Trophoblast cell (in vitro differentiated cells and primary cell): ENCODE measurements at regions not wholly inside any gene's neighbourhood (a gene's known extent, or its start where the extent isn't known, plus 50 kb on each side); places are given as distances from the start of the nearest gene placed in this dataset.
"Not testable (repeated sequence)": the region's sequence is repeated elsewhere in the genome, so short reads cannot be mapped to it uniquely, and the experiment has no call there.

Experiments used
- DNase-seq, 2 donors: peaks; one replicate each; pipeline ENCODE4 v3.0.0-alpha.2; 2016
- H2AFZ ChIP-seq: 2 replicates; pipeline ENCODE4 v1.6.1; 2013; ENCODE audit warnings: low read length, moderate library complexity, mild to moderate bottlenecking; ENCODE audit not compliant: insufficient read depth, poor library complexity
- H2AK5ac ChIP-seq: 2 replicates; pipeline ENCODE4 v1.6.1; 2013; ENCODE audit warnings: mild to moderate bottlenecking, low read length
- H2BK120ac ChIP-seq: 2 replicates; pipeline ENCODE4 v1.6.1; 2013; ENCODE audit warnings: low read length, mild to moderate bottlenecking, moderate library complexity; ENCODE audit not compliant: insufficient read depth, poor library complexity
- H2BK12ac ChIP-seq: 2 replicates; pipeline ENCODE4 v1.6.1; 2013; ENCODE audit warnings: mild to moderate bottlenecking, low read length, moderate library complexity
- H2BK5ac ChIP-seq: 2 replicates; pipeline ENCODE4 v1.6.1; 2013; ENCODE audit warnings: low read length, low read depth, moderate library complexity, mild to moderate bottlenecking; ENCODE audit not compliant: poor library complexity
- H3K14ac ChIP-seq: 2 replicates; pipeline ENCODE4 v1.6.1; 2013; ENCODE audit warnings: mild to moderate bottlenecking, low read length
- H3K18ac ChIP-seq: 2 replicates; pipeline ENCODE4 v1.6.1; 2013; ENCODE audit warnings: mild to moderate bottlenecking, low read length
- H3K23ac ChIP-seq: 2 replicates; pipeline ENCODE4 v1.6.1; 2013; ENCODE audit warnings: low read length
- H3K27ac ChIP-seq: 2 replicates; pipeline ENCODE4 v1.5.1; 2013; ENCODE audit warnings: low read depth, mild to moderate bottlenecking, inconsistent platforms, low read length, moderate library complexity
- H3K27me3 ChIP-seq: 2 replicates; pipeline ENCODE4 v1.6.1; 2013; ENCODE audit warnings: inconsistent platforms, mild to moderate bottlenecking, low read length, moderate library complexity; ENCODE audit not compliant: insufficient read depth
- H3K36me3 ChIP-seq, 2 experiments: 1 replicate in 1 of 2; 2 replicates in 1 of 2; pipeline ENCODE4 v1.6.1; 2013; ENCODE audit warnings: low read length in 2 of 2, mild to moderate bottlenecking in 2 of 2, moderate library complexity in 1 of 2; ENCODE audit not compliant: insufficient read depth in 2 of 2, control insufficient read depth in 1 of 2
- H3K4ac ChIP-seq: 2 replicates; pipeline ENCODE4 v1.6.1; 2013; ENCODE audit warnings: low read depth, mild to moderate bottlenecking, low read length, moderate library complexity
- H3K4me1 ChIP-seq, 2 experiments: 1 replicate in 1 of 2; 2 replicates in 1 of 2; pipeline ENCODE4 v1.6.1; 2013; ENCODE audit warnings: low read length in 2 of 2, mild to moderate bottlenecking in 2 of 2, moderate library complexity in 1 of 2; ENCODE audit not compliant: insufficient read depth in 2 of 2, control insufficient read depth in 1 of 2
- H3K4me2 ChIP-seq: 2 replicates; pipeline ENCODE4 v1.6.1; 2013; ENCODE audit warnings: inconsistent platforms, mild to moderate bottlenecking, low read length, moderate library complexity
- H3K4me3 ChIP-seq: 2 replicates; pipeline ENCODE4 v1.5.1; 2013; ENCODE audit warnings: mild to moderate bottlenecking, low read depth, low read length, inconsistent platforms
- H3K79me1 ChIP-seq: one replicate; pipeline ENCODE4 v1.6.1; 2013; ENCODE audit warnings: low read length
- H3K79me2 ChIP-seq: 2 replicates; pipeline ENCODE4 v1.6.1; 2013; ENCODE audit warnings: low read length, mild to moderate bottlenecking; ENCODE audit not compliant: control insufficient read depth, insufficient read depth, poor library complexity
- H3K9ac ChIP-seq: 2 replicates; pipeline ENCODE4 v1.6.1; 2013; ENCODE audit warnings: mild to moderate bottlenecking, low read length
- H3K9me3 ChIP-seq: 2 replicates; pipeline ENCODE4 v1.6.1; 2013; ENCODE audit warnings: low read depth, mild to moderate bottlenecking, control low read depth, inconsistent platforms, low read length; ENCODE audit not compliant: insufficient read depth
- H4K12ac ChIP-seq: 2 replicates; pipeline ENCODE4 v1.6.1; 2013; ENCODE audit warnings: low read depth, mild to moderate bottlenecking, low read length, moderate library complexity
- H4K8ac ChIP-seq: 2 replicates; pipeline ENCODE4 v1.6.1; 2013; ENCODE audit warnings: low read depth, mild to moderate bottlenecking, low read length, moderate library complexity
- H4K91ac ChIP-seq: one replicate; pipeline ENCODE4 v1.6.1; 2013; ENCODE audit warnings: low read depth, mild to moderate bottlenecking, low read length, moderate library complexity
- WGBS: extraction: QIAGEN DNeasy Blood & Tissue Kit; methylation state at CpG from one replicate; pipeline ENCODE4 v1.1.7; 2013; ENCODE audit warnings: missing lambda C conversion rate; ENCODE audit not compliant: insufficient read length, insufficient coverage; ENCODE audit errors: extremely low coverage; 5-methylcytosine and 5-hydroxymethylcytosine counted together

DNA sequence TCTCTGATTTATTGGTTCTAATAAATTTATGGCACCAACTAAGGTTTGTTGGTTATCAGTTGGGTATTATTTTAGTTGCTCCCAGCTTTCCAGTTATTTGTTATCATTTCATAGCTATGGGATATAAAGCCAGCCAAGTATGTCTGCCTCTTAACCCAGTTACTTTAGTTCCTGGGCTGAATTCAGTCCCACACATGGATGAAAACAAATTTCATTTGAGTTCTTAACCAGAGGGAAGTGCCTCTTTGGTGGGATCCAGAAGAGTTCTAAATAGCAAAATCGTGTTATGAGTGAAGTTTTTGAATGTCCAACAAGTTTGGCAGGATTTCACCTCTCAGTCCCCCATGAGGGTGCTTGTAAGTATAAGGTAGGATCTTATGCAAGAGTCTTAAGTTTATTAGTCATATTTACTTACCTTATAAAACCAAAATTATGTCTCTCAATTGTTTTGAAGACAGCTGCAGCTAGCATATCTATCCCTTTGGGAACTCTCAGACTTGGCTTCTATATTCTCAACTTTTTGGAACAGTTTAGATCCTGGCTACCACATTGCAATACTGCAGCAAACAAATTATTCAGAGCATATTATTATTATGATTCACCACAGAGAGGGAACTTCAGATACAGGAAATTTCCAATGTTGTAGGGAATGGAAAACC lies 683.6 kb downstream of the BCKDHB start:
- no CpG with 5 or more reads among the region's 1 CpG for WGBS
- peak in 1 of 2 donors; percentile 28 for DNase-seq
- Histone ChIP-seq H2BK12ac (no peak overlapping the region), H4K91ac (no peak overlapping the region), H3K4me1 (no peaks in the 10 kb centered on the region), H2BK120ac (no peak overlapping the region), H2BK5ac (no peak overlapping the region), H4K8ac (no peak overlapping the region), H2AFZ (no peak overlapping the region), H3K9ac (no peak overlapping the region), H3K4ac (no peak overlapping the region), H3K4me2 (no peak overlapping the region), H3K14ac (no peak overlapping the region), H3K23ac (no peak overlapping the region), H3K9me3 (no peaks in the 10 kb centered on the region), H2AK5ac (no peak overlapping the region), H3K79me2 (no peaks in the 10 kb centered on the region), H3K79me1 (no peaks in the 10 kb centered on the region), H3K27me3 (no peaks in the 10 kb centered on the region), H3K36me3 (no peaks in the 10 kb centered on the region), H3K18ac (no peak overlapping the region), H4K12ac (no peak overlapping the region), H3K4me3 (no peak overlapping the region), H3K27ac (no peak overlapping the region)

DNA sequence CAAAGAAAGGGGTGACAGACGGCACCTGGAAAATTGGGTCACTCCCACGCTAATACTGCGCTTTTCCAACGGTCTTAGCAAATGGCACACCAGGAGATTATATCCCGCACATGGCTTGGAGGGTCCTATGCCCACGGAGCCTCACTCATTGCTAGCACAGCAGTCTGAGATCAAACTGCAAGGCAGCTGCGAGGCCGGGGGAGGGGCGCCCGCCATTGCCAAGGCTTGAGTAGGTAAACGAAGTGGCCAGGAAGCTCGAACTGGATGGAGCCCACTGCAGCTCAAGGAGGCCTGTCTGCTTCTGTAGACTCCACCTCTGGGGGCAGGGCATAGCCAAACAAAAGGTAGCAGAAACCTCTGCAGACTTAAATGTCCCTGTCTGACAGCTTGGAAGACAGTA lies 676.8 kb downstream of the BCKDHB start:
- not testable (repeated sequence) for H3K14ac ChIP-seq, H3K4me3 ChIP-seq, H3K4me1 ChIP-seq, H2AK5ac ChIP-seq, H2BK120ac ChIP-seq, H3K4ac ChIP-seq, H3K18ac ChIP-seq, H3K27ac ChIP-seq, H3K23ac ChIP-seq, H4K91ac ChIP-seq, H2BK12ac ChIP-seq, H3K4me2 ChIP-seq, H2BK5ac ChIP-seq, H3K79me1 ChIP-seq, H4K12ac ChIP-seq, H3K36me3 ChIP-seq, H3K9ac ChIP-seq, H3K27me3 ChIP-seq, H4K8ac ChIP-seq, DNase-seq, H2AFZ ChIP-seq, H3K9me3 ChIP-seq, H3K79me2 ChIP-seq
- no CpG with 5 or more reads among the region's 12 CpGs for WGBS

DNA sequence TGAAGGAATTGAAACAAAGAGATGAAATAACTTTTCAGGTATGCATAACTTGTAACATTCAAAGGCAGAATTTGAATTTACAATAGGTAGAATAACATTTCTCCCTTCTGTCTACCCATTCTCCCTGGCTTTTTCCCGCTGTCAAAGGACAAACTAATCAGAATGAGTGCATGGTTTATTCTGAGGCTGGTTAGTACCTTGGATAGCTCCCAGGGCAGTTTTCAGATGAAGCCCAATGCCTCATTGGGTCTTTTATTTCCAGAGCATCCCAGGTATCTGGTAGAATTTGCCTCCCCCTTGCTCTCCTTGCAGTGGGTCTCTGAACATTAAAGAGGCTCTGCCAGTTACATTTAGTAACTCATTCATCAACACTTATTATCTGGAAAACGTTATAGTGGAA lies 665.5 kb downstream of the BCKDHB start:
- H3K4me3 ChIP-seq = no peak overlapping the region
- H3K79me2 ChIP-seq = no peaks in the 10 kb centered on the region
- H3K4me2 ChIP-seq = no peak overlapping the region
- no peak overlapping the region for H4K91ac ChIP-seq
- no peak overlapping the region for H3K14ac ChIP-seq
- no peak overlapping the region for H3K23ac ChIP-seq
- H4K8ac ChIP-seq = no peak overlapping the region
- no peak overlapping the region for H3K27ac ChIP-seq
- no peak overlapping the region for H2AFZ ChIP-seq
- no peak overlapping the region for H3K4ac ChIP-seq
- H3K4me1 ChIP-seq = no peaks in the 10 kb centered on the region
- H3K9me3 ChIP-seq = no peaks in the 10 kb centered on the region
- H3K27me3 ChIP-seq = no peaks in the 10 kb centered on the region
- H3K18ac ChIP-seq = no peak overlapping the region
- DNase-seq = peak in 1 of 2 donors; percentile 27
- WGBS = no CpG with 5 or more reads among the region's 2 CpGs
- no peak overlapping the region for H2BK120ac ChIP-seq
- no peak overlapping the region for H2AK5ac ChIP-seq
- H3K9ac ChIP-seq = no peak overlapping the region
- no peaks in the 10 kb centered on the region for H3K36me3 ChIP-seq
- H2BK12ac ChIP-seq = no peak overlapping the region
- H3K79me1 ChIP-seq = no peaks in the 10 kb centered on the region
- H2BK5ac ChIP-seq = no peak overlapping the region
- no peak overlapping the region for H4K12ac ChIP-seq

DNA sequence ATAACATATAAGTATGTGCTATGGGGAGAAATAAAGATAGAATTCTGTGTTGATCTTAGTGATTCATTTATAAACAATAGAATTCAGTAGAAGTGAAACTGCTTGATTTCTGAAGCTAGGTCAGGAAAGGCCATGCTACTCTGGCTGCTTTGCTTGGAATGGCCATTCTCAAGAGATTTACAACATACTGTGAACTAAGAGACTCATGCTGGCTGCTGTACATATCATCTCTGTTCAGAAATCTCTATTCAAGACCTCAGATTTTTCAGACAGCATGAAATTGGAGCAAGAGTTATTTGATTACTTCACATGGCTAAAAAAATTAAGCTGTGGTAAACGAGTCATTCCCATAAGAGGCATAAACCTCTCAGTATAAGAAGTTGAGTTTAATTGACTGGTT lies 662.6 kb downstream of the BCKDHB start:
- no peak overlapping the region for H2BK120ac ChIP-seq
- H3K9me3 ChIP-seq = no peaks in the 10 kb centered on the region
- no peak overlapping the region for H4K91ac ChIP-seq
- no peak overlapping the region for H3K4me3 ChIP-seq
- no peak overlapping the region for H2BK12ac ChIP-seq
- H2AFZ ChIP-seq = no peak overlapping the region
- no peak overlapping the region for H4K12ac ChIP-seq
- no peaks in the 10 kb centered on the region for H3K79me1 ChIP-seq
- no CpG with 5 or more reads among the region's 1 CpG for whole genome bisulfite sequencing
- no peaks in the 10 kb centered on the region for H3K79me2 ChIP-seq
- H3K27ac ChIP-seq = no peak overlapping the region
- no peak overlapping the region for H3K9ac ChIP-seq
- H3K36me3 ChIP-seq = no peaks in the 10 kb centered on the region
- H3K4me2 ChIP-seq = no peak overlapping the region
- no peak overlapping the region for H3K23ac ChIP-seq
- DNase-seq = no peak
- no peaks in the 10 kb centered on the region for H3K27me3 ChIP-seq
- H3K4me1 ChIP-seq = no peaks in the 10 kb centered on the region
- no peak overlapping the region for H2AK5ac ChIP-seq
- no peak overlapping the region for H3K14ac ChIP-seq
- H3K18ac ChIP-seq = no peak overlapping the region
- no peak overlapping the region for H2BK5ac ChIP-seq
- no peak overlapping the region for H4K8ac ChIP-seq
- H3K4ac ChIP-seq = no peak overlapping the region
